ENCODE measurements at regions not wholly inside any gene's neighbourhood (a gene's known extent, or its start where the extent isn't known, plus 50 kb on each side); places are given as distances from the start of the nearest gene placed in this dataset.

- Histone ChIP-seq H3K4me1 (ENCODE audit: control insufficient read depth, low read depth, low read length) (no peaks in the 10 kb centered on the region), H3K27ac (ENCODE audit: low read depth, low read length) (no peak overlapping the region), H3K23ac (ENCODE audit: low read length) (no peak overlapping the region), H3K4me3 (ENCODE audit: low read length) (no peak overlapping the region), H4K8ac (ENCODE audit: low read depth, low read length) (no peak overlapping the region), H2BK15ac (replicated peaks; ENCODE audit: low read depth) (no peak overlapping the region), H3K18ac (ENCODE audit: low read length) (no peak overlapping the region), H3K56ac (ENCODE audit: low read length) (no peak overlapping the region), H3K4ac (ENCODE audit: low read depth, low read length) (no peak overlapping the region), H4K5ac (ENCODE audit: low read length) (no peak overlapping the region), H2BK5ac (ENCODE audit: low read length) (no peak overlapping the region), H2AK5ac (ENCODE audit: low read length) (no peak overlapping the region), H3K27me3 (ENCODE audit: insufficient read depth, low read length, poor library complexity) (no peaks in the 10 kb centered on the region), H3K79me2 (ENCODE audit: control insufficient read depth, insufficient read depth, low read length) (no peaks in the 10 kb centered on the region), H3K9ac (ENCODE audit: low read length) (no peak overlapping the region), H2BK120ac (ENCODE audit: low read depth, low read length) (no peak overlapping the region), H3K79me1 (ENCODE audit: low read length) (no peaks in the 10 kb centered on the region), H3K36me3 (ENCODE audit: control insufficient read depth, insufficient read depth, low read length) (no peaks in the 10 kb centered on the region), H3K4me2 (ENCODE audit: low read length) (no peak overlapping the region)
- DNase-seq: no peak
- WGBS (ENCODE audit: extremely low coverage, insufficient coverage, low lambda C conversion rate): no CpG with 5 or more reads among the region's 8 CpGs
These were observed 545.0 kb downstream of the SOX11 start for GRCh38 chr2:6237039-6237660.

- no peak overlapping the region for H2BK15ac ChIP-seq (replicated peaks; ENCODE audit: low read depth)
- no peaks in the 10 kb centered on the region for H3K79me1 ChIP-seq (ENCODE audit: low read length)
- H3K9ac ChIP-seq (ENCODE audit: low read length): no peak overlapping the region
- H3K4me1 ChIP-seq (ENCODE audit: control insufficient read depth, low read depth, low read length): no peaks in the 10 kb centered on the region
- no peak overlapping the region for H4K5ac ChIP-seq (ENCODE audit: low read length)
- no peak overlapping the region for H2AK5ac ChIP-seq (ENCODE audit: low read length)
- no peak overlapping the region for H3K4me2 ChIP-seq (ENCODE audit: low read length)
- H2BK120ac ChIP-seq (ENCODE audit: low read depth, low read length): no peak overlapping the region
- H3K56ac ChIP-seq (ENCODE audit: low read length): no peak overlapping the region
- no peaks in the 10 kb centered on the region for H3K27me3 ChIP-seq (ENCODE audit: insufficient read depth, low read length, poor library complexity)
- no peak for DNase-seq
- no peaks in the 10 kb centered on the region for H3K79me2 ChIP-seq (ENCODE audit: control insufficient read depth, insufficient read depth, low read length)
- no peak overlapping the region for H3K27ac ChIP-seq (ENCODE audit: low read depth, low read length)
- no peak overlapping the region for H3K23ac ChIP-seq (ENCODE audit: low read length)
- H3K18ac ChIP-seq (ENCODE audit: low read length): no peak overlapping the region
- WGBS (ENCODE audit: extremely low coverage, insufficient coverage, low lambda C conversion rate): no CpG with 5 or more reads among the region's 5 CpGs
- no peak overlapping the region for H2BK5ac ChIP-seq (ENCODE audit: low read length)
- H3K36me3 ChIP-seq (ENCODE audit: control insufficient read depth, insufficient read depth, low read length): no peaks in the 10 kb centered on the region
- no peak overlapping the region for H3K4me3 ChIP-seq (ENCODE audit: low read length)
- no peak overlapping the region for H4K8ac ChIP-seq (ENCODE audit: low read depth, low read length)
- no peak overlapping the region for H3K4ac ChIP-seq (ENCODE audit: low read depth, low read length)
These were observed 557.4 kb downstream of the SOX11 start for GRCh38 chr2:6249557-6249956.

- no peaks in the 10 kb centered on the region for H3K27me3 ChIP-seq (ENCODE audit: insufficient read depth, low read length, poor library complexity)
- H4K8ac ChIP-seq (ENCODE audit: low read depth, low read length): no peak overlapping the region
- no peak overlapping the region for H3K27ac ChIP-seq (ENCODE audit: low read depth, low read length)
- no peak overlapping the region for H3K56ac ChIP-seq (ENCODE audit: low read length)
- H2AK5ac ChIP-seq (ENCODE audit: low read length): no peak overlapping the region
- H4K5ac ChIP-seq (ENCODE audit: low read length): no peak overlapping the region
- H3K79me1 ChIP-seq (ENCODE audit: low read length): no peaks in the 10 kb centered on the region
- no peak overlapping the region for H2BK5ac ChIP-seq (ENCODE audit: low read length)
- H3K23ac ChIP-seq (ENCODE audit: low read length): no peak overlapping the region
- H3K4ac ChIP-seq (ENCODE audit: low read depth, low read length): no peak overlapping the region
- no peak overlapping the region for H3K4me3 ChIP-seq (ENCODE audit: low read length)
- H3K9ac ChIP-seq (ENCODE audit: low read length): no peak overlapping the region
- H3K18ac ChIP-seq (ENCODE audit: low read length): no peak overlapping the region
- no peaks in the 10 kb centered on the region for H3K36me3 ChIP-seq (ENCODE audit: control insufficient read depth, insufficient read depth, low read length)
- no peak for DNase-seq
- no peaks in the 10 kb centered on the region for H3K4me1 ChIP-seq (ENCODE audit: control insufficient read depth, low read depth, low read length)
- H3K79me2 ChIP-seq (ENCODE audit: control insufficient read depth, insufficient read depth, low read length): no peaks in the 10 kb centered on the region
- H2BK15ac ChIP-seq (replicated peaks; ENCODE audit: low read depth): no peak overlapping the region
- WGBS (ENCODE audit: extremely low coverage, insufficient coverage, low lambda C conversion rate): no CpG with 5 or more reads among the region's 2 CpGs
- H2BK120ac ChIP-seq (ENCODE audit: low read depth, low read length): no peak overlapping the region
- H3K4me2 ChIP-seq (ENCODE audit: low read length): no peak overlapping the region
These were observed 562.3 kb downstream of the SOX11 start for GRCh38 chr2:6254441-6254840.

- Histone ChIP-seq H3K4me2 (ENCODE audit: low read length) (no peak overlapping the region), H3K23ac (ENCODE audit: low read length) (no peak overlapping the region), H3K4me1 (ENCODE audit: control insufficient read depth, low read depth, low read length) (no peaks in the 10 kb centered on the region), H4K5ac (ENCODE audit: low read length) (no peak overlapping the region), H3K18ac (ENCODE audit: low read length) (no peak overlapping the region), H3K9ac (ENCODE audit: low read length) (no peak overlapping the region), H3K36me3 (ENCODE audit: control insufficient read depth, insufficient read depth, low read length) (no peaks in the 10 kb centered on the region), H2AK5ac (ENCODE audit: low read length) (no peak overlapping the region), H3K27me3 (ENCODE audit: insufficient read depth, low read length, poor library complexity) (no peaks in the 10 kb centered on the region), H2BK15ac (replicated peaks; ENCODE audit: low read depth) (no peak overlapping the region), H2BK5ac (ENCODE audit: low read length) (no peak overlapping the region), H4K8ac (ENCODE audit: low read depth, low read length) (no peak overlapping the region), H3K79me2 (ENCODE audit: control insufficient read depth, insufficient read depth, low read length) (no peaks in the 10 kb centered on the region), H2BK120ac (ENCODE audit: low read depth, low read length) (no peak overlapping the region), H3K27ac (ENCODE audit: low read depth, low read length) (no peak overlapping the region), H3K79me1 (ENCODE audit: low read length) (no peaks in the 10 kb centered on the region), H3K56ac (ENCODE audit: low read length) (no peak overlapping the region), H3K4me3 (ENCODE audit: low read length) (no peak overlapping the region), H3K4ac (ENCODE audit: low read depth, low read length) (no peak overlapping the region)
- DNase-seq: peak; percentile 7
- WGBS (ENCODE audit: extremely low coverage, insufficient coverage, low lambda C conversion rate): no CpG with 5 or more reads among the region's 3 CpGs
These were observed 572.0 kb downstream of the SOX11 start for GRCh38 chr2:6264198-6264597.

- no peak overlapping the region for H3K56ac ChIP-seq (ENCODE audit: low read length)
- no peak overlapping the region for H4K5ac ChIP-seq (ENCODE audit: low read length)
- no peaks in the 10 kb centered on the region for H3K79me1 ChIP-seq (ENCODE audit: low read length)
- H4K8ac ChIP-seq (ENCODE audit: low read depth, low read length): no peak overlapping the region
- no peak overlapping the region for H3K4ac ChIP-seq (ENCODE audit: low read depth, low read length)
- H2BK15ac ChIP-seq (replicated peaks; ENCODE audit: low read depth): no peak overlapping the region
- no peaks in the 10 kb centered on the region for H3K27me3 ChIP-seq (ENCODE audit: insufficient read depth, low read length, poor library complexity)
- no peak overlapping the region for H3K27ac ChIP-seq (ENCODE audit: low read depth, low read length)
- H3K18ac ChIP-seq (ENCODE audit: low read length): no peak overlapping the region
- H3K4me2 ChIP-seq (ENCODE audit: low read length): no peak overlapping the region
- WGBS (ENCODE audit: extremely low coverage, insufficient coverage, low lambda C conversion rate): no CpG with 5 or more reads among the region's 5 CpGs
- H2BK5ac ChIP-seq (ENCODE audit: low read length): no peak overlapping the region
- H3K4me3 ChIP-seq (ENCODE audit: low read length): no peak overlapping the region
- no peak overlapping the region for H3K23ac ChIP-seq (ENCODE audit: low read length)
- no peak overlapping the region for H2AK5ac ChIP-seq (ENCODE audit: low read length)
- no peak for DNase-seq
- H3K4me1 ChIP-seq (ENCODE audit: control insufficient read depth, low read depth, low read length): no peaks in the 10 kb centered on the region
- no peak overlapping the region for H3K9ac ChIP-seq (ENCODE audit: low read length)
- no peaks in the 10 kb centered on the region for H3K36me3 ChIP-seq (ENCODE audit: control insufficient read depth, insufficient read depth, low read length)
- H3K79me2 ChIP-seq (ENCODE audit: control insufficient read depth, insufficient read depth, low read length): no peaks in the 10 kb centered on the region
- H2BK120ac ChIP-seq (ENCODE audit: low read depth, low read length): no peak overlapping the region
These were observed 584.2 kb downstream of the CMPK2 start for GRCh38 chr2:6281524-6281923.

- no CpG with 5 or more reads among the region's 24 CpGs for WGBS (ENCODE audit: extremely low coverage, insufficient coverage, low lambda C conversion rate)
- Histone ChIP-seq H2BK120ac (ENCODE audit: low read depth, low read length) (no peak overlapping the region), H3K4me2 (ENCODE audit: low read length) (no peak overlapping the region), H3K79me1 (ENCODE audit: low read length) (no peaks in the 10 kb centered on the region), H3K4ac (ENCODE audit: low read depth, low read length) (no peak overlapping the region), H3K9ac (ENCODE audit: low read length) (no peak overlapping the region), H2BK5ac (ENCODE audit: low read length) (no peak overlapping the region), H3K18ac (ENCODE audit: low read length) (no peak overlapping the region), H3K23ac (ENCODE audit: low read length) (no peak overlapping the region), H3K79me2 (ENCODE audit: control insufficient read depth, insufficient read depth, low read length) (no peaks in the 10 kb centered on the region), H3K56ac (ENCODE audit: low read length) (no peak overlapping the region), H3K27me3 (ENCODE audit: insufficient read depth, low read length, poor library complexity) (no peaks in the 10 kb centered on the region), H4K5ac (ENCODE audit: low read length) (no peak overlapping the region), H3K4me1 (ENCODE audit: control insufficient read depth, low read depth, low read length) (no peaks in the 10 kb centered on the region), H4K8ac (ENCODE audit: low read depth, low read length) (no peak overlapping the region), H3K36me3 (ENCODE audit: control insufficient read depth, insufficient read depth, low read length) (no peaks in the 10 kb centered on the region), H2BK15ac (replicated peaks; ENCODE audit: low read depth) (no peak overlapping the region), H3K4me3 (ENCODE audit: low read length) (no peak overlapping the region), H3K27ac (ENCODE audit: low read depth, low read length) (no peak overlapping the region), H2AK5ac (ENCODE audit: low read length) (no peak overlapping the region)
- DNase-seq: no peak
These were observed 582.4 kb downstream of the CMPK2 start for GRCh38 chr2:6283259-6283658.

Measured in mesendoderm (in vitro differentiated cells).